ENCODE measurements at regions not wholly inside any gene's neighbourhood (a gene's known extent, or its start where the extent isn't known, plus 50 kb on each side); places are given as distances from the start of the nearest gene placed in this dataset.
"Not testable (repeated sequence)": the region's sequence is repeated elsewhere in the genome, so short reads cannot be mapped to it uniquely, and the experiment has no call there.

DNA sequence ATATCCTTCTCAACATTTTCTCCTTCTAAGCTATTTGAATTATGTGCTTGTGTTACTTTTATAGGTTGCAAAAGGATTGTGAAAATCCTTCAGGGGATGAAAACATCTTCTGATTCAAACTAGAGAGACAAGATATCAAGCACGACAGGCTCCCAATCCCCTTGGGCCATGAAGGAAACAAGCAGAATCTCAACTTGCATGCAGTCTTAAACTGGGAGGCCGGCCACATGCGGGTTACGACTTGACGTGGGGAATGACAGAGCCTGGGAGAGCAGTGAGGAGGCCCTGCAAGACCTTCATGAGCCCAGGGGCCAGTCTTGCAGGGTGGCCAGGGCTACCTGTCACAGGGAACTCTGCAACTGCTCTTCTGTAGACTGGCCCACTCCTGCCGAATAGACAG is 94.4 kb downstream of the SCN11A start:
- POLR2A ChIA-PET: no interaction called here
- H3K27ac Mint-ChIP-seq: no peak overlapping the region

DNA sequence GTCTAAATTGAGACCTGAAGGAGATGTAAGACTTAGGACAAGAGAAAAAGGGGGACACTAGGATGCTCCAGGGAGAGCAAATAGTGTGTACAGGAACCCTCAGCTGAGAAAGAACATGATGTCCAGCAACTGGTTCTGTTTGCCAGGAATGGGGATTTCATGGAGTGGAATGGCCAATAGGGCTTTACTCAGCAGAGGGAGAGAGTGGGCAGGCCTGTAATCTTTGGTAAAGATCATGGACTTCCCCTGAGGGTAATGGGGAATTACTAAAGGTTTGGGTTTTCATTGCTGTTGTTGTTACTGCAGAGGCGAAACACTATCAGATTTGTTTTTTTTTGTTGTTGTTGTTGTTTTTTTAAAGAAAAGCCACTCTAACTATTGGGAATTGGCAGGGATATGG is 99.0 kb downstream of the SCN11A start:
- CTCF ChIA-PET: no interaction called here
- intact Hi-C loops (cut with DNase I, micrococcal nuclease): no loop called here
- Mint-ChIP-seq H3K4me1 (ENCODE audit: low read depth) (no peaks in the 10 kb centered on the region), H3K27ac (no peak overlapping the region), H3K4me3 (no peak overlapping the region), H3K27me3 (peaks cover 6% of the 10 kb centered on the region), H3K36me3 (ENCODE audit: low read depth) (no peaks in the 10 kb centered on the region), H3K9me3 (no peaks in the 10 kb centered on the region)
- TF ChIP-seq, protein P1, sequence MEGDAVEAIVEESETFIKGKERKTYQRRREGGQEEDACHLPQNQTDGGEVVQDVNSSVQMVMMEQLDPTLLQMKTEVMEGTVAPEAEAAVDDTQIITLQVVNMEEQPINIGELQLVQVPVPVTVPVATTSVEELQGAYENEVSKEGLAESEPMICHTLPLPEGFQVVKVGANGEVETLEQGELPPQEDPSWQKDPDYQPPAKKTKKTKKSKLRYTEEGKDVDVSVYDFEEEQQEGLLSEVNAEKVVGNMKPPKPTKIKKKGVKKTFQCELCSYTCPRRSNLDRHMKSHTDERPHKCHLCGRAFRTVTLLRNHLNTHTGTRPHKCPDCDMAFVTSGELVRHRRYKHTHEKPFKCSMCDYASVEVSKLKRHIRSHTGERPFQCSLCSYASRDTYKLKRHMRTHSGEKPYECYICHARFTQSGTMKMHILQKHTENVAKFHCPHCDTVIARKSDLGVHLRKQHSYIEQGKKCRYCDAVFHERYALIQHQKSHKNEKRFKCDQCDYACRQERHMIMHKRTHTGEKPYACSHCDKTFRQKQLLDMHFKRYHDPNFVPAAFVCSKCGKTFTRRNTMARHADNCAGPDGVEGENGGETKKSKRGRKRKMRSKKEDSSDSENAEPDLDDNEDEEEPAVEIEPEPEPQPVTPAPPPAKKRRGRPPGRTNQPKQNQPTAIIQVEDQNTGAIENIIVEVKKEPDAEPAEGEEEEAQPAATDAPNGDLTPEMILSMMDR (IDR thresholded peaks at IDR 0.05): no peak
- H3K27ac ChIP-seq (ENCODE audit: low read depth in 1 of 2, low read length in 2 of 2): no peak overlapping the region
- POLR2A ChIA-PET: no interaction called here
- no peaks in the 10 kb centered on the region for H3K4me1 ChIP-seq (ENCODE audit: insufficient read depth, low read length)
- no peak overlapping the region for H3K4me3 ChIP-seq (ENCODE audit: low read length)
- no peaks in the 10 kb centered on the region for H3K27me3 ChIP-seq (ENCODE audit: control insufficient read depth in 1 of 2, insufficient read depth in 2 of 2, low read length in 2 of 2)
- DNase-seq: no peak
- H3K9me3 ChIP-seq (ENCODE audit: control insufficient read depth in 1 of 2, insufficient read depth in 1 of 2, low read length in 2 of 2): no peaks in the 10 kb centered on the region
- no peaks in the 10 kb centered on the region for H3K36me3 ChIP-seq (ENCODE audit: insufficient read depth, low read length)
- no peak for ATAC-seq (ENCODE audit: poor library complexity)

More for the DNA sequence above, 94.4 kb downstream of the SCN11A start:
- intact Hi-C loops (cut with DNase I, micrococcal nuclease): no loop called here
- no peak overlapping the region for H3K27ac ChIP-seq (ENCODE audit: low read depth in 1 of 2, low read length in 2 of 2)
- no peak overlapping the region for H3K4me3 ChIP-seq (ENCODE audit: low read length)
- H3K9me3 Mint-ChIP-seq: no peaks in the 10 kb centered on the region
- no peaks in the 10 kb centered on the region for H3K36me3 Mint-ChIP-seq (ENCODE audit: low read depth)
- H3K4me1 ChIP-seq (ENCODE audit: insufficient read depth, low read length): no peaks in the 10 kb centered on the region
- CTCF ChIA-PET: no interaction called here
- peaks cover 4% of the 10 kb centered on the region for H3K4me1 Mint-ChIP-seq (ENCODE audit: low read depth)
- DNase-seq (no peak), ATAC-seq (ENCODE audit: poor library complexity) (no peak)
- H3K9me3 ChIP-seq (ENCODE audit: control insufficient read depth in 1 of 2, insufficient read depth in 1 of 2, low read length in 2 of 2): no peaks in the 10 kb centered on the region
- no peaks in the 10 kb centered on the region for H3K36me3 ChIP-seq (ENCODE audit: insufficient read depth, low read length)
- no peak overlapping the region for H3K4me3 Mint-ChIP-seq
- no peaks in the 10 kb centered on the region for H3K27me3 ChIP-seq (ENCODE audit: control insufficient read depth in 1 of 2, insufficient read depth in 2 of 2, low read length in 2 of 2)
- no peaks in the 10 kb centered on the region for H3K27me3 Mint-ChIP-seq
- TF ChIP-seq, protein P1 (IDR thresholded peaks at IDR 0.05): no peak

DNA sequence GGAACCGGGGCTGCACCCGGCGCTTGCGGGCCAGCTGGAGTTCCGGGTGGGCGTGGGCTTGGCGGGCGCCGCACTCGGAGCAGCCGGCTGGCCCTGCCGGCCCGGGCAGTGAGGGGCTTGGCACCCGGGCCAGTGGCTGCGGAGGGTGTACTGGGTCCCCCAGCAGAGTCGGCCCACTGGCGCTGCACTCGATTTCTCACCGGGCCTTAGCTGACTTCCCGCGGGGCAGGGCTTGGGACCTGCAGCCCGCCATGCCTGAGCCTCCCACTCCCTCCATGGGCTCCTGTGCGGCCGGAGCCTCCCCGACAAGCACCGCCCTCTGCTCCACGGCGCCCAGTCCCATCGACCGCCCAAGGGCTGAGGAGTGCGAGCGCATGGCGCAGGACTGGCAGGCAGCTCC is 100.6 kb downstream of the SCN11A start:
- H3K36me3 ChIP-seq (ENCODE audit: insufficient read depth, low read length); H3K4me1 ChIP-seq (ENCODE audit: insufficient read depth, low read length); POLR2A ChIA-PET; H3K4me3 Mint-ChIP-seq; H3K4me1 Mint-ChIP-seq (ENCODE audit: low read depth); H3K27ac Mint-ChIP-seq; H3K27ac ChIP-seq (ENCODE audit: low read depth in 1 of 2, low read length in 2 of 2); H3K4me3 ChIP-seq (ENCODE audit: low read length); H3K9me3 ChIP-seq (ENCODE audit: control insufficient read depth in 1 of 2, insufficient read depth in 1 of 2, low read length in 2 of 2); CTCF ChIA-PET; intact Hi-C loops (cut with DNase I, micrococcal nuclease); H3K27me3 ChIP-seq (ENCODE audit: control insufficient read depth in 1 of 2, insufficient read depth in 2 of 2, low read length in 2 of 2); H3K9me3 Mint-ChIP-seq; H3K27me3 Mint-ChIP-seq; ATAC-seq (ENCODE audit: poor library complexity); H3K36me3 Mint-ChIP-seq (ENCODE audit: low read depth); DNase-seq: not testable (repeated sequence)

DNA sequence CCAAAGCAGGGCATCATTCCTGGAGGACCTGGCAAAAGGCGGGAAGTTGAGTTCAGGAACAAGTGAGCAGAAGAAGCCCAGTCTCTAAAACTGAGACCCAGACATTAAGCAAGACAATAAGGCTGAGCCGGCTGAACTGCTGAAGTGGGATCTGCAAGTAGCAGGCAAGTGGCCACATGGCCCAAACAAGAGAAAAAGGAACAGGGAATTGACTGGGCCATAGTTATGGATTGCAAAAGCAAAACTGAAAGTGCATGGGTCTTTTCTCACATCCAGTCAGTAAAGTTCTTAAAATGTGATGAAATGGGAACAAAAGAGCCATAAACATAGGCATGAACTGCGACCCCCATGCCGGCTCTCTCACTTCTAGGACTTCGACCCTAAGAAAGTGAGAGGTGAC is 101.2 kb downstream of the SCN11A start:
- intact Hi-C loops (cut with DNase I, micrococcal nuclease): no loop called here
- no peaks in the 10 kb centered on the region for H3K4me1 Mint-ChIP-seq (ENCODE audit: low read depth)
- Histone ChIP-seq H3K4me3 (ENCODE audit: low read length) (no peak overlapping the region), H3K27me3 (ENCODE audit: control insufficient read depth in 1 of 2, insufficient read depth in 2 of 2, low read length in 2 of 2) (no peaks in the 10 kb centered on the region), H3K9me3 (ENCODE audit: control insufficient read depth in 1 of 2, insufficient read depth in 1 of 2, low read length in 2 of 2) (no peaks in the 10 kb centered on the region), H3K4me1 (ENCODE audit: insufficient read depth, low read length) (no peaks in the 10 kb centered on the region), H3K27ac (ENCODE audit: low read depth in 1 of 2, low read length in 2 of 2) (no peak overlapping the region), H3K36me3 (ENCODE audit: insufficient read depth, low read length) (no peaks in the 10 kb centered on the region)
- H3K9me3 Mint-ChIP-seq: no peaks in the 10 kb centered on the region
- no peak overlapping the region for H3K4me3 Mint-ChIP-seq
- CTCF ChIA-PET: no interaction called here
- ATAC-seq (ENCODE audit: poor library complexity) (no peak), DNase-seq (peak in 1 of 14 experiments; percentile 2)
- no peaks in the 10 kb centered on the region for H3K36me3 Mint-ChIP-seq (ENCODE audit: low read depth)
- POLR2A ChIA-PET: no interaction called here
- TF ChIP-seq, protein P1 (IDR thresholded peaks at IDR 0.05): no peak
- no peak overlapping the region for H3K27ac Mint-ChIP-seq
- peaks cover 6% of the 10 kb centered on the region for H3K27me3 Mint-ChIP-seq
